ENCODE measurements at regions not wholly inside any gene's neighbourhood (a gene's known extent, or its start where the extent isn't known, plus 50 kb on each side); places are given as distances from the start of the nearest gene placed in this dataset.

DNA sequence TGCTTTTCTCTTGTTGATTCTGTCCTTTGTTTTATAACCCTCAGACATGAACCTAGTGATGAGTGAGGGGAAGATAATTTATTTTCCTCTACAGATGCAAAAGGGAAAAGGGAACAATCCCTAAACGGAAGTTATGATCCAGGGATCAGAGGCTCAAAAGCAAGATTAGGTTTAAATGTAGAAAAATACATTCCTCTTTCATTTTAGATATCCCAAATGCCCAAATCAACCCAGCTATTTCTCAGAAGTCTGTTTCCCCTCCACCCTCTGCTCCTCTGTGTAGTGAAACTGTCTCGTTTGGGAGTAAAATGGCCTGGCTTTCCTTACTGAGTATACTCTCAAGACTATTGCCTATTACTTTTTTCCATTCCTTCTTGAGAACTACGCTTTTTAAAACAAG lies 97.1 kb downstream of the PRL start:
- TF ChIP-seq, protein P1, sequence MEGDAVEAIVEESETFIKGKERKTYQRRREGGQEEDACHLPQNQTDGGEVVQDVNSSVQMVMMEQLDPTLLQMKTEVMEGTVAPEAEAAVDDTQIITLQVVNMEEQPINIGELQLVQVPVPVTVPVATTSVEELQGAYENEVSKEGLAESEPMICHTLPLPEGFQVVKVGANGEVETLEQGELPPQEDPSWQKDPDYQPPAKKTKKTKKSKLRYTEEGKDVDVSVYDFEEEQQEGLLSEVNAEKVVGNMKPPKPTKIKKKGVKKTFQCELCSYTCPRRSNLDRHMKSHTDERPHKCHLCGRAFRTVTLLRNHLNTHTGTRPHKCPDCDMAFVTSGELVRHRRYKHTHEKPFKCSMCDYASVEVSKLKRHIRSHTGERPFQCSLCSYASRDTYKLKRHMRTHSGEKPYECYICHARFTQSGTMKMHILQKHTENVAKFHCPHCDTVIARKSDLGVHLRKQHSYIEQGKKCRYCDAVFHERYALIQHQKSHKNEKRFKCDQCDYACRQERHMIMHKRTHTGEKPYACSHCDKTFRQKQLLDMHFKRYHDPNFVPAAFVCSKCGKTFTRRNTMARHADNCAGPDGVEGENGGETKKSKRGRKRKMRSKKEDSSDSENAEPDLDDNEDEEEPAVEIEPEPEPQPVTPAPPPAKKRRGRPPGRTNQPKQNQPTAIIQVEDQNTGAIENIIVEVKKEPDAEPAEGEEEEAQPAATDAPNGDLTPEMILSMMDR (conservative IDR thresholded peaks at IDR 0.05; ENCODE audit: low read length): no peak
- TF ChIP-seq EZH2phosphoT487 (IDR thresholded peaks at IDR 0.05; ENCODE audit: borderline replicate concordance, low read depth, low read length): no peak
